ENCODE measurements at regions not wholly inside any gene's neighbourhood (a gene's known extent, or its start where the extent isn't known, plus 50 kb on each side); places are given as distances from the start of the nearest gene placed in this dataset.

DNA sequence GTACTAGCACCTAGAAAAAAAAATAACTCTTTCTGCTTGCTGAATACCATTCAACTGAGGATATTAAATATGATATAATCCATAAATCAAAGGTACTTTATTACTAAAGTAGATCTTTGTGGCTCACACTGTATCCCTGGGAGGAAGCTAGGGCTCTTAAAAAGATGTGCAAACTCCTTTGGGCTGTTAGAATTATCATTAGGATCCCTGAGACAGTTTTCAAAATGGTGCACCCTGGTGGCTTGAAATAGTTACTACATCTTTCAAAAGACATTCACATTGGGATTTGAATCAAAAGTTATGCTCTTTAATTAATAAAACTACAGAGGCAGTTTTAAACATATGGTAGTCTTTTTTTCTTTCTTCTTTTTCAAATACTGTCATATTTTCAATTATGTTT lies 228.5 kb upstream of the G2E3 start:
- TF ChIP-seq, protein P1, sequence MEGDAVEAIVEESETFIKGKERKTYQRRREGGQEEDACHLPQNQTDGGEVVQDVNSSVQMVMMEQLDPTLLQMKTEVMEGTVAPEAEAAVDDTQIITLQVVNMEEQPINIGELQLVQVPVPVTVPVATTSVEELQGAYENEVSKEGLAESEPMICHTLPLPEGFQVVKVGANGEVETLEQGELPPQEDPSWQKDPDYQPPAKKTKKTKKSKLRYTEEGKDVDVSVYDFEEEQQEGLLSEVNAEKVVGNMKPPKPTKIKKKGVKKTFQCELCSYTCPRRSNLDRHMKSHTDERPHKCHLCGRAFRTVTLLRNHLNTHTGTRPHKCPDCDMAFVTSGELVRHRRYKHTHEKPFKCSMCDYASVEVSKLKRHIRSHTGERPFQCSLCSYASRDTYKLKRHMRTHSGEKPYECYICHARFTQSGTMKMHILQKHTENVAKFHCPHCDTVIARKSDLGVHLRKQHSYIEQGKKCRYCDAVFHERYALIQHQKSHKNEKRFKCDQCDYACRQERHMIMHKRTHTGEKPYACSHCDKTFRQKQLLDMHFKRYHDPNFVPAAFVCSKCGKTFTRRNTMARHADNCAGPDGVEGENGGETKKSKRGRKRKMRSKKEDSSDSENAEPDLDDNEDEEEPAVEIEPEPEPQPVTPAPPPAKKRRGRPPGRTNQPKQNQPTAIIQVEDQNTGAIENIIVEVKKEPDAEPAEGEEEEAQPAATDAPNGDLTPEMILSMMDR (IDR thresholded peaks at IDR 0.05): no peak
- TF ChIP-seq POLR2AphosphoS5 (IDR thresholded peaks at IDR 0.05) (no peak), EP300 (IDR thresholded peaks at IDR 0.05) (no peak)

Measured in esophagus muscularis mucosa (tissue), 4 donors.